Calu3 (cell line): ENCODE measurements at regions not wholly inside any gene's neighbourhood (a gene's known extent, or its start where the extent isn't known, plus 50 kb on each side); places are given as distances from the start of the nearest gene placed in this dataset.

Experiments
- BruUV-seq: library from RNA; stranded (reverse); fragments of 400-500 nt; replicated peaks from 2 replicates; lab custom pipeline; 2021; lab: Mats Ljungman, UMichigan
- CTCF ChIA-PET: fragments of 300-600 bp; sonication (Branson Sonifier 250); formaldehyde crosslinking; loops from one replicate; lab custom pipeline; 2022; ENCODE audit warnings: antibody characterized with exemption; lab: Charles Lee
- DNase-seq: peaks from one replicate; pipeline ENCODE4 v3.0.0; 2022
- H3K27ac Mint-ChIP-seq: one replicate; pipeline ENCODE4 v1.8.0; 2022; ENCODE audit warnings: mixed read lengths; ENCODE audit not compliant: unreplicated experiment
- H3K27me3 Mint-ChIP-seq: one replicate; pipeline ENCODE4 v1.8.0; 2022; ENCODE audit warnings: mixed read lengths; ENCODE audit not compliant: unreplicated experiment
- H3K36me3 Mint-ChIP-seq: one replicate; pipeline ENCODE4 v1.8.0; 2022; ENCODE audit warnings: mild to moderate bottlenecking, moderate library complexity, mixed read lengths; ENCODE audit not compliant: insufficient read depth, unreplicated experiment
- H3K4me1 Mint-ChIP-seq: one replicate; pipeline ENCODE4 v1.8.0; 2022; ENCODE audit warnings: mild to moderate bottlenecking, low read depth, mixed read lengths; ENCODE audit not compliant: unreplicated experiment
- H3K4me3 Mint-ChIP-seq: one replicate; pipeline ENCODE4 v1.8.0; 2022; ENCODE audit warnings: mild to moderate bottlenecking, low read depth, moderate library complexity, mixed read lengths; ENCODE audit not compliant: unreplicated experiment
- H3K9me3 Mint-ChIP-seq: one replicate; pipeline ENCODE4 v1.8.0; 2022; ENCODE audit warnings: low read depth, mixed read lengths; ENCODE audit not compliant: unreplicated experiment
- CTCF ChIP-seq: fragments of 200-600 bp; IDR thresholded peaks from one replicate; pipeline ENCODE4 v1.8.0; 2022; ENCODE audit warnings: antibody characterized with exemption; ENCODE audit not compliant: unreplicated experiment
- intact Hi-C: fragments of 100-400 bp; cut with micrococcal nuclease; formaldehyde crosslinking; loops from one replicate; pipeline ENCODE4 v1.10.0; 2022; ENCODE audit not compliant: unreplicated experiment

DNA sequence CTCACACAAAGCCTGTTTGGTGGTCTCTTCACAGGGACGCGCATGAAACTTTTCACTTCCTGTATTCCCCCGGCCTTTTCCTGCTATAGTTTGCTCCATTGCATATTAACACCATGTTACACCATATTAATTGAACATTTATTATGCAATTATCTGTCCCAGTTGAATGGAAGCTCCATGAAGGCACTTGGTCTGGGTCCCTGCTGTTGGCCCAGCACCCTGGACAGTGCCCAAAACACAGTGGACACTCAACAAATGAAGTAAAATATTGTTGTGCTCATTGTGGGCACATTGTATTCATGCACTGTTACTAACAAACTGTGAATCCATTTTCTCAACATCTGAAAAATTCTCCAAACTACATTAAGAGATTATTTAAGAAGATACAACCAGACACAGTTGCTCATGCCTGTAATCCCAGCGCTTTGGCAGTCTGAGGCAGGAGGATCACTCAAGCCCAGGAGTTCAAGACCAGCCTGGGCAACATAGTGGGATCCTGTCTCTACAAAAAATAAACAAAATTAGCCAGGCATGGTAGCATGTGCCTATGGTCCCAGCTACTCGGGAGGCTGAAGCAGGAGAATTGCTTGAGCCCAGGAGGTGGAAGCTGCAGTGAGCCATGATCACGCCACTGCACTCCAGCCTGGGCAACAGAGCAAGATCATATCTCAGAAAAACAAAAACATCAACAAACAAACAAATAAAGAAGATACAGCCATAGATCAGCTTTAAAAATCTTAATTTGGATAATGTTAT, 292.7 kb upstream of the TENM3 start:
- Mint-ChIP-seq H3K27ac (no peak overlapping the region), H3K9me3 (no peaks in the 10 kb centered on the region), H3K36me3 (no peaks in the 10 kb centered on the region), H3K4me3 (no peak overlapping the region), H3K27me3 (no peaks in the 10 kb centered on the region), H3K4me1 (peaks cover 16% of the 10 kb centered on the region)
- intact Hi-C loops = no loop called here
- no peak for DNase-seq
- BruUV-seq = no TSS peak
- CTCF ChIA-PET = no interaction called here
- TF ChIP-seq CTCF = no peak

- H3K36me3 Mint-ChIP-seq = no peaks in the 10 kb centered on the region
- H3K9me3 Mint-ChIP-seq = no peaks in the 10 kb centered on the region
- intact Hi-C loops = no loop called here
- no peak overlapping the region for H3K27ac Mint-ChIP-seq
- TF ChIP-seq CTCF = no peak
- BruUV-seq = no TSS peak
- no peak overlapping the region for H3K4me3 Mint-ChIP-seq
- CTCF ChIA-PET = no interaction called here
- H3K4me1 Mint-ChIP-seq = peaks cover 16% of the 10 kb centered on the region
- H3K27me3 Mint-ChIP-seq = no peaks in the 10 kb centered on the region
- DNase-seq = no peak
Observed at GRCh38 chr4:181951265-181951664, 291.9 kb upstream of the TENM3 start.

DNA sequence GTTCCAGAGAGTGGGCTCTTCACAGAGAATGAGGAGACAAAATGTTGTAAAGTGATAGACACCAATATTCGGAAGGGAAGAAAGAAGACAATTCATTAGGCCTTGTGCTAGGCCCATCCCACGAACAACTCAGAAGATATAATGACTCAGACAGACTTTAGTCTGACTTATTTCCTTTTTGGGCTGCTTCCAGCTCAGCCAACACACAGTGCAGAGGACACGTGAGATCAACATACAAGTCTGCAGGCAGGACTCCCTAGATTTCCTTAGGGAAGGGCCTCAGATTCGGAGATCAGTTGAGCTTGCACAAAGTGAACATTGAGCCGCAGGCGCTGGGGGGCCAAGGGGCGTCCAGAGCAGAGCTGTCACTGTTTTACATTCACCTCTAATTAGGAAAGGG, 290.7 kb upstream of the TENM3 start:
- CTCF ChIA-PET = no interaction called here
- no peak overlapping the region for H3K4me3 Mint-ChIP-seq
- peak; percentile 42 for DNase-seq

GRCh38 chr4:181956512-181956911, 286.7 kb upstream of the TENM3 start:
- no peaks in the 10 kb centered on the region for H3K9me3 Mint-ChIP-seq
- BruUV-seq = no TSS peak
- no peak for TF ChIP-seq CTCF
- intact Hi-C loops = no loop called here
- no peak overlapping the region for H3K4me3 Mint-ChIP-seq
- no peak for DNase-seq
- no peaks in the 10 kb centered on the region for H3K36me3 Mint-ChIP-seq
- H3K27ac Mint-ChIP-seq = no peak overlapping the region
- CTCF ChIA-PET = no interaction called here
- H3K27me3 Mint-ChIP-seq = no peaks in the 10 kb centered on the region
- peaks cover 23% of the 10 kb centered on the region for H3K4me1 Mint-ChIP-seq

More for the DNA sequence above, 290.7 kb upstream of the TENM3 start:
- Mint-ChIP-seq H3K9me3 (no peaks in the 10 kb centered on the region), H3K27me3 (no peaks in the 10 kb centered on the region), H3K4me1 (peaks cover 16% of the 10 kb centered on the region), H3K27ac (peak overlapping the region; percentile 14), H3K36me3 (no peaks in the 10 kb centered on the region)
- BruUV-seq = no TSS peak
- intact Hi-C loops = no loop called here
- TF ChIP-seq CTCF = no peak
